DOHH2 (cell line): ENCODE measurements at regions not wholly inside any gene's neighbourhood (a gene's known extent, or its start where the extent isn't known, plus 50 kb on each side); places are given as distances from the start of the nearest gene placed in this dataset.

ENCODE experiments used
- EZH2phosphoT487 ChIP-seq: fragments of 200-600 bp; sonication (generic); IDR thresholded peaks from 2 replicates; pipeline ENCODE4 v1.6.1; 2017; ENCODE audit warnings: borderline replicate concordance, mild to moderate bottlenecking, antibody characterized with exemption, low read length, moderate library complexity, mixed read lengths
- TF ChIP-seq, protein P1 (sequence below): fragments of 200-600 bp; sonication (generic); IDR thresholded peaks from one replicate; pipeline ENCODE4 v1.5.1; 2014; ENCODE audit warnings: antibody characterized with exemption, mild to moderate bottlenecking, low read depth, low read length; ENCODE audit not compliant: poor library complexity, severe bottlenecking

DNA sequence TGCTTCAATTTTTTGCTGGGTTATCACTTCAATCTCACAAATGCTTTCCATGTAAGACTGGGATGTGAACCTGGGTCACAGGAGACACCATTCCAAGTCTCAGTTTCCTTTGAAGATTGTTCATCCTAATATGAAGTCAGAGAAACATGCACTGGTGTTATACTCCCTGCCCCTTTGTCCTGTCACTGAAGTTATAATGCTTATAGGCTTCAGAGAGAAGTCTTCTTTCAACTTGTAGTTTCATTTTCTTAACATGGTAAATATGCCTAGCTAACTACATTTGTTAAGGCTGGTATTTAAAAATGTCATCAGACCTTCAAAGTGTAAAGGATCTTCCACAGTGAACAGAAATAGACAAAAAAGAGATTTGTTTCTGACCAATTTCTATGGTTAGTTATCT lies 1195.9 kb downstream of the MRPL39 start:
- TF ChIP-seq, protein P1, sequence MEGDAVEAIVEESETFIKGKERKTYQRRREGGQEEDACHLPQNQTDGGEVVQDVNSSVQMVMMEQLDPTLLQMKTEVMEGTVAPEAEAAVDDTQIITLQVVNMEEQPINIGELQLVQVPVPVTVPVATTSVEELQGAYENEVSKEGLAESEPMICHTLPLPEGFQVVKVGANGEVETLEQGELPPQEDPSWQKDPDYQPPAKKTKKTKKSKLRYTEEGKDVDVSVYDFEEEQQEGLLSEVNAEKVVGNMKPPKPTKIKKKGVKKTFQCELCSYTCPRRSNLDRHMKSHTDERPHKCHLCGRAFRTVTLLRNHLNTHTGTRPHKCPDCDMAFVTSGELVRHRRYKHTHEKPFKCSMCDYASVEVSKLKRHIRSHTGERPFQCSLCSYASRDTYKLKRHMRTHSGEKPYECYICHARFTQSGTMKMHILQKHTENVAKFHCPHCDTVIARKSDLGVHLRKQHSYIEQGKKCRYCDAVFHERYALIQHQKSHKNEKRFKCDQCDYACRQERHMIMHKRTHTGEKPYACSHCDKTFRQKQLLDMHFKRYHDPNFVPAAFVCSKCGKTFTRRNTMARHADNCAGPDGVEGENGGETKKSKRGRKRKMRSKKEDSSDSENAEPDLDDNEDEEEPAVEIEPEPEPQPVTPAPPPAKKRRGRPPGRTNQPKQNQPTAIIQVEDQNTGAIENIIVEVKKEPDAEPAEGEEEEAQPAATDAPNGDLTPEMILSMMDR, result no peak
- TF ChIP-seq EZH2phosphoT487, result no peak
